ENCODE measurements at regions not wholly inside any gene's neighbourhood (a gene's known extent, or its start where the extent isn't known, plus 50 kb on each side); places are given as distances from the start of the nearest gene placed in this dataset.

DNA sequence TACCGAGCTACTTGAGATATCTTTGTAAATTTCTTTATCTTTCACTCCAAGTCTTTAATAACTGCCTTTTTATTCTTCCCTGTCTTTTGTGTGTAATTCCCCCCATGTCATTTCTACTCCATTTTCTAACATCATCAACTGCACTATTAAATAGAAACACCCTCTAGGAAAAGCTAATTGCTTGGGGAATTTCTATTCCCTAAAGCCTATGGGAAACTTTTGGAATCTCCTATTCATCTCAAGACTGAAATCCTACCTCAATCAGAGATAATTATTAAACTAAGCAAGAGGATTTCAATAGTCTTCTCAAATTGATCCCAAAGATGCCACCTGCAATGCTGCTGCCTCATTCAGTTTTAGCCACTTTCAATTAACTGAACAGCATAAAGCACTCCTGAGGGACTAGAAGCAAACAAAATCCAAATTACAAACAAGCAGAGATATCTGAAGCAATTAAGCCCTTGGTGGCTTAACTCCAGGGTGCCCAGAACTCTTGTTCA is 598.7 kb downstream of the IGSF11 start:
- no peak for TF ChIP-seq EZH2 (IDR thresholded peaks at IDR 0.05; ENCODE audit: insufficient read depth, poor library complexity, severe bottlenecking)
- TF ChIP-seq EZH2phosphoT487 (IDR thresholded peaks at IDR 0.05; ENCODE audit: insufficient read depth, low read depth): no peak

Measured in GM23248 (cell line).